ENCODE measurements at regions not wholly inside any gene's neighbourhood (a gene's known extent, or its start where the extent isn't known, plus 50 kb on each side); places are given as distances from the start of the nearest gene placed in this dataset.

- Mint-ChIP-seq H3K9me3 (no peaks in the 10 kb centered on the region), H3K36me3 (ENCODE audit: low read depth) (no peaks in the 10 kb centered on the region), H3K4me1 (peaks cover 23% of the 10 kb centered on the region), H3K27ac (peak overlapping the region in 2 of 3 experiments; percentile 66 to 67), H3K27me3 (ENCODE audit: low read depth) (peaks cover 5% of the 10 kb centered on the region), H3K4me3 (no peak overlapping the region)
- no peak for TF ChIP-seq CTCF (IDR thresholded peaks at IDR 0.05; ENCODE audit: unreplicated experiment in 3 of 3)
Measured at GRCh38 chr10:76667408-76668370, 969.9 kb downstream of the KCNMA1 start.

- H3K27ac Mint-ChIP-seq: peak overlapping the region in 2 of 3 experiments; percentile 66 to 67
- no peak for TF ChIP-seq CTCF (IDR thresholded peaks at IDR 0.05; ENCODE audit: unreplicated experiment in 3 of 3)
- H3K4me3 Mint-ChIP-seq: no peak overlapping the region
- no peaks in the 10 kb centered on the region for H3K27me3 Mint-ChIP-seq (ENCODE audit: low read depth)
- peaks cover 23% of the 10 kb centered on the region for H3K4me1 Mint-ChIP-seq
- H3K36me3 Mint-ChIP-seq (ENCODE audit: low read depth): no peaks in the 10 kb centered on the region
- H3K9me3 Mint-ChIP-seq: peaks cover 2% of the 10 kb centered on the region
Measured at GRCh38 chr10:76666891-76667290, 970.7 kb downstream of the KCNMA1 start.

DNA sequence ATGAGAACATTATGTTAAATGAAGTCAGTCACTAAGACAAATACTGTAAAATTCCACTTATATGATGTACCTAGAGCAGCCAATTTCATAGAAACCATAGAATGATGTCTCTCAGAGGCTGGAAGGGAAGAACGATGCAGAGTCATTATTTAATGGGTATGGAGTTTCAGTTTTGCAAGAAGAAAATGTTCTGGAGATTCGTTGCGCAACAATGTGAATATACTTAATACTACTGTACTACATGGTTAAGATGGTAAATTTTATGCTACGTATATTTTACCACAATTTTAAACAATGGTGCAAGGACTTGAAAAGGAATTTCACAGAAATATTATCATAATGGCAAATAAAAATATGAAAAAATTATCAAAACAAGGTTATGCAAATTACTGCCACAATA is 972.6 kb downstream of the KCNMA1 start:
- Mint-ChIP-seq H3K4me1 (peaks cover 18% of the 10 kb centered on the region), H3K36me3 (ENCODE audit: low read depth) (no peaks in the 10 kb centered on the region), H3K27ac (no peak overlapping the region), H3K27me3 (ENCODE audit: low read depth) (no peaks in the 10 kb centered on the region), H3K9me3 (peaks cover 4% of the 10 kb centered on the region), H3K4me3 (no peak overlapping the region)
- TF ChIP-seq CTCF (IDR thresholded peaks at IDR 0.05; ENCODE audit: unreplicated experiment in 3 of 3): no peak

- Mint-ChIP-seq H3K4me1 (no peaks in the 10 kb centered on the region), H3K27me3 (ENCODE audit: low read depth) (no peaks in the 10 kb centered on the region), H3K36me3 (ENCODE audit: low read depth) (no peaks in the 10 kb centered on the region), H3K27ac (no peak overlapping the region), H3K4me3 (no peak overlapping the region), H3K9me3 (peaks cover 12% of the 10 kb centered on the region)
- TF ChIP-seq CTCF (IDR thresholded peaks at IDR 0.05; ENCODE audit: unreplicated experiment in 3 of 3): no peak
Measured at GRCh38 chr10:76657337-76658012, 980.1 kb downstream of the KCNMA1 start.

- Mint-ChIP-seq H3K36me3 (ENCODE audit: low read depth) (no peaks in the 10 kb centered on the region), H3K9me3 (peaks cover 7% of the 10 kb centered on the region), H3K27me3 (ENCODE audit: low read depth) (peaks cover 5% of the 10 kb centered on the region), H3K4me3 (no peak overlapping the region), H3K4me1 (peaks cover 21% of the 10 kb centered on the region), H3K27ac (peak overlapping the region; percentile 18 to 37 (median 22))
- TF ChIP-seq CTCF (IDR thresholded peaks at IDR 0.05; ENCODE audit: unreplicated experiment in 3 of 3): no peak
Measured at GRCh38 chr10:76651154-76651553, 986.5 kb downstream of the KCNMA1 start.

Measured in nephron (organoid).